B cell (primary cell): ENCODE measurements at regions not wholly inside any gene's neighbourhood (a gene's known extent, or its start where the extent isn't known, plus 50 kb on each side); places are given as distances from the start of the nearest gene placed in this dataset.

Source experiments
- ATAC-seq: fragments of 200-7000 bp; cut with Tn5 transposase; one replicate; pipeline ENCODE4 v1.10.0; 2021; ENCODE audit warnings: low read depth, mild to moderate bottlenecking, moderate number of reproducible peaks, moderate library complexity
- CTCF ChIA-PET: fragments of 350-600 bp; sonication (Branson Sonifier 250); formaldehyde crosslinking; loops from one replicate; lab custom pipeline; 2021; ENCODE audit warnings: antibody characterized with exemption, inconsistent platforms; lab: Charles Lee
- POLR2A ChIA-PET: fragments of 350-600 bp; sonication (Branson Sonifier 250); formaldehyde crosslinking; loops from one replicate; lab custom pipeline; 2021; ENCODE audit warnings: antibody characterized with exemption; lab: Charles Lee
- DNase-seq: peaks from one replicate; pipeline ENCODE4 v3.0.0; 2013
- H2AFZ ChIP-seq: 2 replicates; pipeline ENCODE4 v1.6.1; 2012; ENCODE audit warnings: mild to moderate bottlenecking, low read depth, low read length; ENCODE audit not compliant: insufficient read depth, poor library complexity, severe bottlenecking
- H3K27ac ChIP-seq, 2 donors: 1 replicate in 1 of 2; 2 replicates in 1 of 2; pipeline ENCODE4 v1.5.1; 2012 to 2013; ENCODE audit warnings: low read length in 2 of 2, mild to moderate bottlenecking in 2 of 2, moderate library complexity in 1 of 2
- H3K27me3 ChIP-seq, 4 experiments: fragments of 200-600 bp in 1 of 4; sonication (generic) in 1 of 4; replicated peaks in 1 of 4; 1 replicate in 2 of 4; 2 replicates in 2 of 4; pipeline versions ENCODE4 v1.6.1 to v1.7.0; 2013 to 2016; ENCODE audit warnings: low read length in 3 of 4, mild to moderate bottlenecking in 2 of 4, mixed read lengths in 1 of 4, moderate library complexity in 1 of 4; ENCODE audit not compliant: insufficient read depth in 4 of 4, control insufficient read depth in 3 of 4; ENCODE audit errors: control extremely low read depth in 1 of 4
- H3K36me3 ChIP-seq, 2 experiments: replicated peaks in 1 of 2; 1 replicate in 1 of 2; 2 replicates in 1 of 2; pipeline versions ENCODE4 v1.6.1 to v1.7.1; 2013; ENCODE audit warnings: low read length in 1 of 2; ENCODE audit not compliant: insufficient read depth in 2 of 2, control insufficient read depth in 1 of 2; ENCODE audit errors: control extremely low read depth in 1 of 2, extremely low read depth in 1 of 2
- H3K4me1 ChIP-seq, 2 donors: fragments of 200-600 bp in 1 of 2; sonication (generic) in 1 of 2; 1 replicate in 1 of 2; 2 replicates in 1 of 2; pipeline versions ENCODE4 v1.5.1 to v1.6.1; 2013 to 2017; ENCODE audit warnings: low read length in 2 of 2; ENCODE audit not compliant: control insufficient read depth in 2 of 2, insufficient read depth in 2 of 2
- H3K4me2 ChIP-seq: replicated peaks from 2 replicates; pipeline ENCODE3; 2012; ENCODE audit warnings: mild to moderate bottlenecking, low read depth, low read length; ENCODE audit not compliant: poor library complexity, severe bottlenecking
- H3K4me3 ChIP-seq, 5 experiments: fragments of 200-600 bp in 1 of 5; sonication (generic) in 1 of 5; 1 replicate in 3 of 5; 2 replicates in 2 of 5; pipeline versions ENCODE4 v1.5.1 to v1.7.0; 2011 to 2016; ENCODE audit warnings: low read length in 4 of 5, mild to moderate bottlenecking in 4 of 5, low read depth in 2 of 5, control low read depth in 1 of 5, moderate library complexity in 1 of 5; ENCODE audit not compliant: insufficient read depth in 1 of 5; ENCODE audit errors: control extremely low read depth in 1 of 5, extremely low read depth in 1 of 5
- H3K79me2 ChIP-seq: fragments of 200-600 bp; sonication (generic); one replicate; pipeline ENCODE4 v1.6.0; 2016; ENCODE audit warnings: low read length; ENCODE audit not compliant: control insufficient read depth, insufficient read depth
- H3K9ac ChIP-seq: fragments of 200-600 bp; sonication (generic); 2 replicates; pipeline ENCODE4 v1.6.1; 2017; ENCODE audit warnings: mild to moderate bottlenecking, low read length, moderate library complexity
- H3K9me3 ChIP-seq, 3 donors: one replicate each; pipeline versions ENCODE4 v1.6.1 to v1.7.1; 2013; ENCODE audit warnings: low read length in 2 of 3; ENCODE audit not compliant: control insufficient read depth in 2 of 3, insufficient read depth in 1 of 3; ENCODE audit errors: control extremely low read depth in 1 of 3
- H4K20me1 ChIP-seq: 2 replicates; pipeline ENCODE4 v1.6.0; 2012; ENCODE audit warnings: mild to moderate bottlenecking, low read length; ENCODE audit not compliant: insufficient read depth, control insufficient read depth, poor library complexity, severe bottlenecking
- H3K27ac Mint-ChIP-seq: one replicate; pipeline ENCODE4 v1.8.0; 2021; ENCODE audit warnings: mixed read lengths
- H3K27me3 Mint-ChIP-seq: one replicate; pipeline ENCODE4 v1.8.0; 2021; ENCODE audit warnings: mixed read lengths
- H3K4me1 Mint-ChIP-seq: one replicate; pipeline ENCODE4 v1.8.0; 2021; ENCODE audit warnings: mixed read lengths
- H3K4me3 Mint-ChIP-seq: one replicate; pipeline ENCODE4 v1.8.0; 2021; ENCODE audit warnings: mixed read lengths
- H3K9me3 Mint-ChIP-seq: one replicate; pipeline ENCODE4 v1.8.0; 2022; ENCODE audit warnings: mixed read lengths; ENCODE audit not compliant: insufficient read depth
- EZH2 ChIP-seq: IDR thresholded peaks from 2 replicates; pipeline ENCODE4 v1.6.1; 2012; ENCODE audit warnings: borderline replicate concordance, low read depth, mild to moderate bottlenecking, moderate library complexity, low read length; ENCODE audit not compliant: insufficient read depth, poor library complexity, severe bottlenecking
- WGBS: methylation state at CpG from one replicate; pipeline ENCODE4 v1.1.5; 2013; ENCODE audit warnings: missing lambda C conversion rate; ENCODE audit not compliant: insufficient coverage; 5-methylcytosine and 5-hydroxymethylcytosine counted together
- intact Hi-C: fragments of 100-400 bp; cut with micrococcal nuclease; formaldehyde crosslinking; loops from one replicate; pipeline ENCODE4 v1.10.0; 2022
- TF ChIP-seq, protein P1 (sequence below): fragments of 200-600 bp; IDR thresholded peaks from one replicate; pipeline ENCODE4 v1.8.0; 2022; ENCODE audit warnings: antibody characterized with exemption, mild to moderate bottlenecking

DNA sequence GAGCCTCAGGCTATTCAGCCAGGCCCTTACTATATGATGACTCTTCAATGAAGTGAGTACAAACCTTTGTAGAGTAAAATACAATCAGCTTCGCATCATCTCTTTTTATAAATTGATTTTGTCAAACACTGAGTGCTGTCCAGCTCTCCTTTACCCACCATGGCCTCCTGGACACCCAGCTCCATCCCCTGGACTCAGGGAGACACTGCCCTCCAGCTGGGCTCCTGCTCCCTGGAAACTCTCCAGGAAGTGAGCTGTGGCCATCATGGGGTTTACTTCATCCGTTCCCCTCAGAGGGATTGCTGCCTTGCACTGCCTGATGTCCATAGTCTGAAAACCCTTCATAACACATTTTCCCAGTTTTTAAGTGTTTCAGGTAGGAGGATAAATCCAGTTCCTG is 82.5 kb upstream of the XIRP2 start:
- peaks cover 3% of the 10 kb centered on the region for H3K9me3 Mint-ChIP-seq
- ChIA-PET CTCF (no interaction called here), POLR2A (no interaction called here)
- ATAC-seq = no peak
- H2AFZ ChIP-seq = no peak overlapping the region
- H3K4me3 ChIP-seq = no peak overlapping the region
- no peaks in the 10 kb centered on the region for H3K79me2 ChIP-seq
- H3K4me1 Mint-ChIP-seq = no peaks in the 10 kb centered on the region
- H3K9me3 ChIP-seq = no peaks in the 10 kb centered on the region
- no peaks in the 10 kb centered on the region for H3K27me3 Mint-ChIP-seq
- no peak overlapping the region for H3K4me2 ChIP-seq
- no peak overlapping the region for H3K27ac ChIP-seq
- no peaks in the 10 kb centered on the region for H4K20me1 ChIP-seq
- 100% methylated on average over 1 of the region's 2 CpGs for WGBS
- H3K9ac ChIP-seq = no peak overlapping the region
- no peaks in the 10 kb centered on the region for H3K36me3 ChIP-seq
- DNase-seq = no peak
- no peaks in the 10 kb centered on the region for H3K4me1 ChIP-seq
- no peak overlapping the region for H3K4me3 Mint-ChIP-seq
- no peaks in the 10 kb centered on the region for H3K27me3 ChIP-seq
- intact Hi-C loops = no loop called here
- H3K27ac Mint-ChIP-seq = no peak overlapping the region
- TF ChIP-seq, protein P1, sequence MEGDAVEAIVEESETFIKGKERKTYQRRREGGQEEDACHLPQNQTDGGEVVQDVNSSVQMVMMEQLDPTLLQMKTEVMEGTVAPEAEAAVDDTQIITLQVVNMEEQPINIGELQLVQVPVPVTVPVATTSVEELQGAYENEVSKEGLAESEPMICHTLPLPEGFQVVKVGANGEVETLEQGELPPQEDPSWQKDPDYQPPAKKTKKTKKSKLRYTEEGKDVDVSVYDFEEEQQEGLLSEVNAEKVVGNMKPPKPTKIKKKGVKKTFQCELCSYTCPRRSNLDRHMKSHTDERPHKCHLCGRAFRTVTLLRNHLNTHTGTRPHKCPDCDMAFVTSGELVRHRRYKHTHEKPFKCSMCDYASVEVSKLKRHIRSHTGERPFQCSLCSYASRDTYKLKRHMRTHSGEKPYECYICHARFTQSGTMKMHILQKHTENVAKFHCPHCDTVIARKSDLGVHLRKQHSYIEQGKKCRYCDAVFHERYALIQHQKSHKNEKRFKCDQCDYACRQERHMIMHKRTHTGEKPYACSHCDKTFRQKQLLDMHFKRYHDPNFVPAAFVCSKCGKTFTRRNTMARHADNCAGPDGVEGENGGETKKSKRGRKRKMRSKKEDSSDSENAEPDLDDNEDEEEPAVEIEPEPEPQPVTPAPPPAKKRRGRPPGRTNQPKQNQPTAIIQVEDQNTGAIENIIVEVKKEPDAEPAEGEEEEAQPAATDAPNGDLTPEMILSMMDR = no peak
- no peak for TF ChIP-seq EZH2

DNA sequence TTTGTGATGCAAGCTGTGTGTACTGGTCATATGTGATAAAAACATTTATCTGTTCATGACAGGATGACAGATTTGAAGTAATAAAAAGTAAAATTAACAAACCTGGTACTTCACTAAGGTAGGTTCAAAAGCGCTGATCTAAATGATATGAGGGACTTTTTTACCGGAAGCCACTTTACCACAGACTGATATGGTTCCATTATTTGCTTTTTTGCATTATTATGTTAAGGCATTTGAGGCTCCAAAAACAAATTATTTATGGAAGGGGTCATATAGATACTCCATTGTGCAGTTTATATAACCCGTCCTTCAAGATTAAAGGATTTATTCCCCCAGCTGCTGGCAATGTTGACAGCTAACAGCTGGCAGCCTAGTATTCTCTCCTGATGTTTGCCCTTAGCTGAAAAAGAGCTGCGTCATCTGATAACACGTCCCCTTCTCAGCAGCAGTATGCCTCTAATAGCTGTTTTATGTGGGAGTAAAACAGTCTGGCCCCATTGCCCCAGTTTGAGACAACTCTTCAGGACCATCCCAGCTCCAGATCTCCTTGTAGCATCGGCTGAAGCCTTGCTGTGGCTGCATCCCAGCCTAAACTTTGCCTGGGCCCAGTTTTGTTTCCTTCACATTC is 84.8 kb upstream of the XIRP2 start:
- no peaks in the 10 kb centered on the region for H3K27me3 Mint-ChIP-seq
- intact Hi-C loops = no loop called here
- DNase-seq (no peak), ATAC-seq (no peak)
- Histone ChIP-seq H3K9me3 (no peaks in the 10 kb centered on the region), H3K4me2 (no peak overlapping the region), H3K27me3 (no peaks in the 10 kb centered on the region), H3K79me2 (no peaks in the 10 kb centered on the region), H3K9ac (no peak overlapping the region), H3K36me3 (no peaks in the 10 kb centered on the region), H3K4me1 (no peaks in the 10 kb centered on the region), H4K20me1 (no peaks in the 10 kb centered on the region), H2AFZ (no peak overlapping the region), H3K4me3 (no peak overlapping the region), H3K27ac (no peak overlapping the region)
- peaks cover 3% of the 10 kb centered on the region for H3K9me3 Mint-ChIP-seq
- no peak overlapping the region for H3K4me3 Mint-ChIP-seq
- no peak overlapping the region for H3K27ac Mint-ChIP-seq
- no peak for TF ChIP-seq EZH2
- TF ChIP-seq, protein P1 = no peak
- WGBS = 22% methylated on average over 1 of the region's 6 CpGs
- H3K4me1 Mint-ChIP-seq = no peaks in the 10 kb centered on the region
- POLR2A ChIA-PET = no interaction called here
- CTCF ChIA-PET = no interaction called here
